GM21825 (cell line): ENCODE measurements at regions not wholly inside any gene's neighbourhood (a gene's known extent, or its start where the extent isn't known, plus 50 kb on each side); places are given as distances from the start of the nearest gene placed in this dataset.
"Not testable (repeated sequence)": the region's sequence is repeated elsewhere in the genome, so short reads cannot be mapped to it uniquely, and the experiment has no call there.

Experiments
- ATAC-seq: cut with Tn5 transposase; IDR thresholded peaks from one replicate; pipeline ENCODE4 v1.9.1; 2021; ENCODE audit warnings: mild to moderate bottlenecking, moderate library complexity; ENCODE audit not compliant: unreplicated experiment

- no peak for ATAC-seq
Observed at GRCh38 chrX:53883196-53883595, 161.1 kb downstream of the PHF8 start.

GRCh38 chrX:53882331-53882730, 161.9 kb downstream of the PHF8 start:
- no peak for ATAC-seq

- ATAC-seq, result not testable (repeated sequence)
Observed at GRCh38 chrX:53880786-53881185, 163.5 kb downstream of the PHF8 start.

- no peak for ATAC-seq
Observed at GRCh38 chrX:53859890-53860289, 173.4 kb upstream of the HUWE1 start.

- peak; percentile 83 for ATAC-seq
Observed at GRCh38 chrX:53831662-53832635, 145.4 kb upstream of the HUWE1 start.

- no peak for ATAC-seq
Observed at GRCh38 chrX:53824686-53825085, 138.2 kb upstream of the HUWE1 start.

- ATAC-seq, result not testable (repeated sequence)
Observed at GRCh38 chrX:53818115-53818514, 131.6 kb upstream of the HUWE1 start.

GRCh38 chrX:53817548-53817947, 131.0 kb upstream of the HUWE1 start:
- ATAC-seq, result no peak

GRCh38 chrX:53813670-53814440, 127.3 kb upstream of the HUWE1 start:
- no peak for ATAC-seq

- no peak for ATAC-seq
Observed at GRCh38 chrX:53798281-53798680, 111.8 kb upstream of the HUWE1 start.

- ATAC-seq, result no peak
Observed at GRCh38 chrX:53795576-53795975, 109.1 kb upstream of the HUWE1 start.

GRCh38 chrX:53794181-53794580, 107.7 kb upstream of the HUWE1 start:
- ATAC-seq, result no peak

GRCh38 chrX:53768865-53769264, 82.3 kb upstream of the HUWE1 start:
- no peak for ATAC-seq

- no peak for ATAC-seq
Observed at GRCh38 chrX:53768451-53768850, 81.9 kb upstream of the HUWE1 start.

GRCh38 chrX:53767544-53767943, 81.0 kb upstream of the HUWE1 start:
- no peak for ATAC-seq

GRCh38 chrX:53757181-53757580, 70.7 kb upstream of the HUWE1 start:
- ATAC-seq, result not testable (repeated sequence)

- no peak for ATAC-seq
Observed at GRCh38 chrX:53746718-53747117, 60.2 kb upstream of the HUWE1 start.

GRCh38 chrX:53743244-53743643, 56.7 kb upstream of the HUWE1 start:
- ATAC-seq, result no peak

- no peak for ATAC-seq
Observed at GRCh38 chrX:53738370-53738906, 51.9 kb upstream of the HUWE1 start.
